CD14-positive monocyte (primary cell): ENCODE measurements at regions not wholly inside any gene's neighbourhood (a gene's known extent, or its start where the extent isn't known, plus 50 kb on each side); places are given as distances from the start of the nearest gene placed in this dataset.

ENCODE experiments used
- DNase-seq, 3 donors: peaks; one replicate each; pipeline ENCODE4 v3.0.0-alpha.2; 2011 to 2022
- H2AFZ ChIP-seq: 2 replicates; pipeline ENCODE4 v1.6.0; 2012; ENCODE audit warnings: mild to moderate bottlenecking, low read depth, low read length, inconsistent platforms; ENCODE audit not compliant: insufficient read depth, poor library complexity, severe bottlenecking
- H3K27ac ChIP-seq, 2 donors: 1 replicate in 1 of 2; 2 replicates in 1 of 2; pipeline ENCODE4 v1.5.1; 2012 to 2013; ENCODE audit warnings: low read length in 2 of 2, control low read depth in 1 of 2, inconsistent platforms in 1 of 2, low read depth in 1 of 2, mild to moderate bottlenecking in 1 of 2
- H3K27me3 ChIP-seq, 2 donors: one replicate each; pipeline versions ENCODE4 v1.6.0 to v1.6.1; 2011 to 2013; ENCODE audit warnings: low read length in 2 of 2; ENCODE audit not compliant: control insufficient read depth in 2 of 2, insufficient read depth in 2 of 2
- H3K36me3 ChIP-seq, 2 donors: replicated peaks in 1 of 2; 1 replicate in 1 of 2; 2 replicates in 1 of 2; pipeline versions ENCODE4 v1.5.1 to v1.6.1; 2012 to 2013; ENCODE audit warnings: low read length in 2 of 2, control low read depth in 1 of 2, inconsistent platforms in 1 of 2, mild to moderate bottlenecking in 1 of 2; ENCODE audit not compliant: insufficient read depth in 2 of 2, control insufficient read depth in 1 of 2
- H3K4me1 ChIP-seq, 2 donors: 1 replicate in 1 of 2; 2 replicates in 1 of 2; pipeline versions ENCODE4 v1.5.1 to v1.6.1; 2012 to 2013; ENCODE audit warnings: low read length in 2 of 2, control low read depth in 1 of 2, inconsistent platforms in 1 of 2, mild to moderate bottlenecking in 1 of 2, moderate library complexity in 1 of 2; ENCODE audit not compliant: insufficient read depth in 2 of 2, control insufficient read depth in 1 of 2
- H3K4me2 ChIP-seq: replicated peaks from 2 replicates; pipeline ENCODE3; 2012; ENCODE audit warnings: low read length, moderate library complexity, mild to moderate bottlenecking; ENCODE audit not compliant: poor library complexity, severe bottlenecking; ENCODE audit errors: extremely low read depth
- H3K4me3 ChIP-seq, 3 experiments: fragments of 200-600 bp in 1 of 3; sonication (generic) in 1 of 3; replicated peaks in 1 of 3; 1 replicate in 2 of 3; 2 replicates in 1 of 3; pipeline ENCODE4 v1.5.1; 2011 to 2013; ENCODE audit warnings: low read length in 3 of 3, mild to moderate bottlenecking in 3 of 3, control low read depth in 2 of 3, low read depth in 2 of 3, inconsistent platforms in 1 of 3, moderate library complexity in 1 of 3
- H3K79me2 ChIP-seq: 2 replicates; pipeline ENCODE4 v1.6.0; 2012; ENCODE audit warnings: mild to moderate bottlenecking, control low read depth, inconsistent platforms, low read length, moderate library complexity; ENCODE audit not compliant: insufficient read depth
- H3K9ac ChIP-seq: 2 replicates; pipeline ENCODE4 v1.6.0; 2017; ENCODE audit warnings: low read length, mild to moderate bottlenecking; ENCODE audit not compliant: insufficient read depth, poor library complexity, severe bottlenecking
- H3K9me3 ChIP-seq, 2 donors: replicated peaks in 1 of 2; 1 replicate in 1 of 2; 2 replicates in 1 of 2; pipeline versions ENCODE4 v1.5.1 to v1.6.1; 2012 to 2013; ENCODE audit warnings: low read length in 2 of 2, control low read depth in 1 of 2; ENCODE audit not compliant: control insufficient read depth in 1 of 2, insufficient read depth in 1 of 2
- H4K20me1 ChIP-seq: 2 replicates; pipeline ENCODE4 v1.6.0; 2012; ENCODE audit warnings: mild to moderate bottlenecking, low read length, control low read depth, moderate library complexity; ENCODE audit not compliant: insufficient read depth
- H3K27ac Mint-ChIP-seq, 7 donors: one replicate each; pipeline ENCODE4 v1.8.0; 2020; ENCODE audit warnings: mild to moderate bottlenecking in 7 of 7, mixed read lengths in 7 of 7, moderate library complexity in 6 of 7, inconsistent platforms in 2 of 7
- H3K27me3 Mint-ChIP-seq, 3 donors: one replicate each; pipeline ENCODE4 v1.8.0; 2021 to 2022; ENCODE audit warnings: low read depth in 3 of 3, mild to moderate bottlenecking in 3 of 3, mixed read lengths in 3 of 3, moderate library complexity in 3 of 3, inconsistent platforms in 1 of 3
- H3K36me3 Mint-ChIP-seq, 2 donors: one replicate each; pipeline ENCODE4 v1.8.0; 2020; ENCODE audit warnings: mixed read lengths in 2 of 2, inconsistent platforms in 1 of 2, mild to moderate bottlenecking in 1 of 2
- H3K4me1 Mint-ChIP-seq: one replicate; pipeline ENCODE4 v1.8.0; 2020; ENCODE audit warnings: mild to moderate bottlenecking, mixed read lengths
- H3K4me3 Mint-ChIP-seq, 2 donors: one replicate each; pipeline ENCODE4 v1.8.0; 2020; ENCODE audit warnings: mild to moderate bottlenecking in 2 of 2, mixed read lengths in 2 of 2, moderate library complexity in 1 of 2
- H3K9me3 Mint-ChIP-seq, 7 donors: one replicate each; pipeline ENCODE4 v1.8.0; 2020 to 2022; ENCODE audit warnings: mixed read lengths in 7 of 7, mild to moderate bottlenecking in 6 of 7, moderate library complexity in 6 of 7, inconsistent platforms in 2 of 7
- WGBS: methylation state at CpG from one replicate; pipeline ENCODE4 v1.1.5; 2013; ENCODE audit warnings: missing lambda C conversion rate; ENCODE audit not compliant: insufficient coverage; 5-methylcytosine and 5-hydroxymethylcytosine counted together
- intact Hi-C, 2 donors: fragments of 100-400 bp; cut with micrococcal nuclease; formaldehyde crosslinking; loops; one replicate each; pipeline versions ENCODE4 v1.15.0 to v1.15.1; 2023
- TF ChIP-seq, protein P1 (sequence below): fragments of 200-600 bp; IDR thresholded peaks from one replicate; pipeline ENCODE4 v1.8.0; 2022; ENCODE audit warnings: antibody characterized with exemption, mild to moderate bottlenecking

DNA sequence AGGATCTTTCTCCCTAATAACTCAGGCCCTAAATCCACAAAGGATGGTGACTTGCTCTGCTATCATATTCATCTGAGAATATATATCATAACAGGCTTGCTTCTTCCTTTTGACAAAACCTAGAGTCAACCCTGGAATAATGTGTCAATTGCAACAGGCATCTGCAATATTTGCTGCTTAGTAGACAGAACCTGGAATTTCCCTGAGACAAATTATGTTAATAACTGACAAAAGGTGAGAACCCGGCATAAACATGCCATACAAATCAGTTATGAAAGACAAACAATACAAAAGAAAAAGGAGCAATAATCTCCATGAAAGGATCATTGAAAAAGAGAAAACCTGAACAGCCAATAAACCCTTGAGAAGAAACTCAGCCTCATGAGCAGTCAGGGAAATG is 114.5 kb upstream of the CDCA7L start:
- TF ChIP-seq, protein P1, sequence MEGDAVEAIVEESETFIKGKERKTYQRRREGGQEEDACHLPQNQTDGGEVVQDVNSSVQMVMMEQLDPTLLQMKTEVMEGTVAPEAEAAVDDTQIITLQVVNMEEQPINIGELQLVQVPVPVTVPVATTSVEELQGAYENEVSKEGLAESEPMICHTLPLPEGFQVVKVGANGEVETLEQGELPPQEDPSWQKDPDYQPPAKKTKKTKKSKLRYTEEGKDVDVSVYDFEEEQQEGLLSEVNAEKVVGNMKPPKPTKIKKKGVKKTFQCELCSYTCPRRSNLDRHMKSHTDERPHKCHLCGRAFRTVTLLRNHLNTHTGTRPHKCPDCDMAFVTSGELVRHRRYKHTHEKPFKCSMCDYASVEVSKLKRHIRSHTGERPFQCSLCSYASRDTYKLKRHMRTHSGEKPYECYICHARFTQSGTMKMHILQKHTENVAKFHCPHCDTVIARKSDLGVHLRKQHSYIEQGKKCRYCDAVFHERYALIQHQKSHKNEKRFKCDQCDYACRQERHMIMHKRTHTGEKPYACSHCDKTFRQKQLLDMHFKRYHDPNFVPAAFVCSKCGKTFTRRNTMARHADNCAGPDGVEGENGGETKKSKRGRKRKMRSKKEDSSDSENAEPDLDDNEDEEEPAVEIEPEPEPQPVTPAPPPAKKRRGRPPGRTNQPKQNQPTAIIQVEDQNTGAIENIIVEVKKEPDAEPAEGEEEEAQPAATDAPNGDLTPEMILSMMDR: no peak
- H3K79me2 ChIP-seq: no peaks in the 10 kb centered on the region
- H4K20me1 ChIP-seq: no peaks in the 10 kb centered on the region
- no peak overlapping the region for H3K27ac ChIP-seq
- no peak overlapping the region for H3K4me3 ChIP-seq
- H3K4me1 Mint-ChIP-seq: no peaks in the 10 kb centered on the region
- intact Hi-C loops: no loop called here
- H3K27me3 ChIP-seq: no peaks in the 10 kb centered on the region
- no peak overlapping the region for H2AFZ ChIP-seq
- peaks cover 0 to 2% (median 0%) of the 10 kb centered on the region in 3 donors for H3K27me3 Mint-ChIP-seq
- H3K9me3 Mint-ChIP-seq: peaks cover 2 to 20% (median 11%) of the 10 kb centered on the region in 7 donors
- no peak overlapping the region for H3K4me3 Mint-ChIP-seq
- no peak overlapping the region for H3K9ac ChIP-seq
- no peaks in the 10 kb centered on the region for H3K36me3 ChIP-seq
- peaks cover 0 to 4% of the 10 kb centered on the region in 2 donors for H3K9me3 ChIP-seq
- no peak overlapping the region for H3K27ac Mint-ChIP-seq
- no peak for DNase-seq
- H3K4me2 ChIP-seq: no peak overlapping the region
- H3K4me1 ChIP-seq: no peaks in the 10 kb centered on the region
- no CpG with 5 or more reads among the region's 1 CpG for WGBS
- H3K36me3 Mint-ChIP-seq: no peaks in the 10 kb centered on the region

DNA sequence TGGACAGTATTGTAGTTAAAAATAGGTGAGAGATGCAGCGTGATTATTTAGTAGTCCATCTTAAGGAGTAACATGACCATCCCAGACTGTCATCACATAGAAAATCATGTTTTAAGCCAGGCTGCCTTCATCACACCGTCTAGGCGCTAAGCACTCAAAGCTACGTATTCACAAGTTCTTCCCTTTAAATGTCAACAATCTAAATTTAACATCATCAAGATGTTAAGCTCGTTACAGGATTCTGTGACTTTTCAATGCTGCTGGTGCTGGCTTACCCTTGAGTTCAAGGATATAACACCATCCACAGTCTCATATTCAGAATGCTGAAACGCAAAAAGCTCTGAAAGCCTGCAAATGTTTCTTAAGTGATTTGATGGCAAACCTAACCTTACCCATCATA is 109.5 kb upstream of the CDCA7L start:
- Histone ChIP-seq H2AFZ (no peak overlapping the region), H3K4me1 (no peaks in the 10 kb centered on the region), H3K9ac (no peak overlapping the region), H3K36me3 (no peaks in the 10 kb centered on the region), H3K79me2 (no peaks in the 10 kb centered on the region), H3K4me3 (no peak overlapping the region), H3K27ac (no peak overlapping the region), H4K20me1 (no peaks in the 10 kb centered on the region), H3K9me3 (peaks cover 0 to 4% of the 10 kb centered on the region in 2 donors), H3K27me3 (no peaks in the 10 kb centered on the region), H3K4me2 (no peak overlapping the region)
- WGBS: 75% methylated on average over 3 of the region's 6 CpGs
- Mint-ChIP-seq H3K36me3 (no peaks in the 10 kb centered on the region), H3K27me3 (peaks cover 1 to 5% (median 2%) of the 10 kb centered on the region in 3 donors), H3K27ac (no peak overlapping the region), H3K9me3 (peaks cover 0 to 22% (median 11%) of the 10 kb centered on the region in 7 donors), H3K4me3 (no peak overlapping the region), H3K4me1 (no peaks in the 10 kb centered on the region)
- intact Hi-C loops: no loop called here
- no peak for DNase-seq
- TF ChIP-seq, protein P1: no peak
